NCI-H2227 (cell line): ENCODE measurements at regions not wholly inside any gene's neighbourhood (a gene's known extent, or its start where the extent isn't known, plus 50 kb on each side); places are given as distances from the start of the nearest gene placed in this dataset.
"Not testable (repeated sequence)": the region's sequence is repeated elsewhere in the genome, so short reads cannot be mapped to it uniquely, and the experiment has no call there.

ENCODE experiments used
- DNase-seq: peaks from one replicate; lab custom pipeline; 2025; ENCODE audit not compliant: unreplicated experiment; lab: John Stamatoyannopoulos, UW

DNA sequence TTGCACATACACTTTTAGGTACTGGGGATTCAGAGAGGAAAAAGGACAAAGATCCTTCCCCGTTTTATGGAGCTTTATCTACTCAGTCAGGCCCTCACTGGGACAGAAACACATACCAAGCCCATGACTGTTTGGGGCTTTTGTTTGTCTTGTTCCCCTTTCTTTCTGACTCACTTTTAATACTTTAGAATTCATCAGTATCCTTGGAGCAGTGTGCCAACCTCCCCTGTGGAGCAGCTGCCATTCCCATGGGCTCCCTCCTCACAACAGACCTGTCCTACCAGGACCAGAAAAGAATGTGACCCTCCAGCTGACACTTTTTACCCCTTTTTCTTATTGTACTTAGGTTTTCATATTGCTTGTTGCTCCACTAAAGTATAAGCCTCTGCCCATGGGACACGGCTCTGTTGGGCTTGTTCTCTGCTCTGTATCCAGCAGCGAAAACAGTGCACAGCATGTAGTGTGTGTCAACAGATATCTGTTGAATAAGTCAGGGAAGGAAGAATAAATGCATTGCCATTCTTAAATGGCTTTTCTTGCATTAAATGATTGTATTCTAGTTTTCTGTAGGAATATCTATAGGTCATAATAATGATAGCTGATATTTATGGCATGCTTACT lies 431.1 kb downstream of the EFNB2 start:
- DNase-seq = no peak

DNA sequence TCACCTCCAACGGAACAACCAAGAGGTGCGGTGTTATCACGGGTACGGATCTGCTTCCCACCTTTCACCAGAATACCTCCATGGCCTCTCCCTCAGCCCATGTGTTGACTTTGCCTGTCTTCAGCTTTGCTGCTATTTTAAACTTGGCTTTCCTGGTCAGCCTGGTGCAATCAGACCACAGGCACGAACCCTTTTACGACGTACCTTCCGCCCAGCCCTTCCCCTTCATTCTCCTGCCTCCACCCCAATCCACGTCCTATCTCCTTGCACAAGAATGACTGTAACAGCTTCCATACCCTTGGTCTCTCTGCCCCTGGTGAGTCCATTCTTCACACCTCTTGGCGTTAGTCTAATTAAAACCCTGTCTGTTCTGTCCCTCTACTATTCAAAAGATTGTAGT lies 431.7 kb downstream of the EFNB2 start:
- DNase-seq = no peak

- no peak for DNase-seq
These were observed 432.7 kb downstream of the EFNB2 start for GRCh38 chr13:106102786-106103185.

DNA sequence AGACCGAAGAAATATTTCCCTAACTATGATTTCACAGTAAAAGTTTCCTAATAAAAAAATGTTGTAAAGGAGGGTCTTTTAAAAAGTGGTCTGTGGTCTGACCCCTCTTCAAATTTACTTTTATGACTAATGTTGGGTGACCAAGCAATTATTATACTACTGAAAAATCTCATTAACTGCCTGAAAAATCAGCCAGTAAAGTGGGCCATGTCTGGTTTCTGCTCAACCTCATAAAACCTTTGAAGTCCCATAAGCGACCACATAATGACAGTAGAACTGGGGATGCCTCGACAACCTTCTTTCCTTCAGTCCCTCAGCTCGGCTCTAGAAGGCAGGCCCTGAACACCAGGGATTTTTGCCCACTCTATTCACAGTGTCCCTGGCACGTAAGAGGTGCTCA lies 434.3 kb downstream of the EFNB2 start:
- no peak for DNase-seq

DNA sequence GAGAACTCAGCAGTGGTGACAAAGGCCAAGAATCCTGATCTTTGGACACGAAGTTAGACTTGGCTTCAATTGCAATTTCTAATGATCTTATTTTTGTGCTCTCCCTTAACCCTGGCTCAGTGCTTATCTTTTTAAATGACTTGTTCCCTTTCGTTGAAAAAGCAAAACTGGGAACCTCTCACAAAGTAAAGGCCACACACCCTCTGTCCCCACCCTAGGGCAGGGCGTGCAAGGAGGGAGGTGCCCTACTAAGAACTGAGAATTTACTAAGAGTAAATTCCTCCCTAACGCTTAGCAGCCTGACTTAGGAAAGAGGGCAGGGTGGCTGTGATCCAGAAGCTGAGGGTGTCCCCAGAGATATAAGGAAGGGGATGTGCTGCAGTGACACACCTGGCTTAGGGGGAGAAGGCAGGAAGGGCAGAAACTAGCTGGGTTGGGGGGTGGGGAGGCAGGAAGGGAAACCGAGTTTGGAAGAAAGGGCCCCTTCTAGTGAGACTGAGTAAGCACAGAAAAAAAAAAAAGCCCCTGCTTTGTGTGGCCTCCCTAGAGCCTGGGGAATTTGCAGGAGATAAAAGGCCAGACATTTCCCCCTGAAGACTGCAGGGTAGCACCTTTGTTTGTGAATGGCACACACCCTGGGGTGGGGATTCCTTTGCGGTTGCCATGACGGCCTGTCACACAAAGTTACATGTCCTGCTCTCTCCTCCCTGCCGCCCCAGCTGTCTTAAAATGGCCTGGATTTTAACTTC lies 435.1 kb downstream of the EFNB2 start:
- no peak for DNase-seq

GRCh38 chr13:106099765-106100164 lies 435.7 kb downstream of the EFNB2 start:
- no peak for DNase-seq

DNA sequence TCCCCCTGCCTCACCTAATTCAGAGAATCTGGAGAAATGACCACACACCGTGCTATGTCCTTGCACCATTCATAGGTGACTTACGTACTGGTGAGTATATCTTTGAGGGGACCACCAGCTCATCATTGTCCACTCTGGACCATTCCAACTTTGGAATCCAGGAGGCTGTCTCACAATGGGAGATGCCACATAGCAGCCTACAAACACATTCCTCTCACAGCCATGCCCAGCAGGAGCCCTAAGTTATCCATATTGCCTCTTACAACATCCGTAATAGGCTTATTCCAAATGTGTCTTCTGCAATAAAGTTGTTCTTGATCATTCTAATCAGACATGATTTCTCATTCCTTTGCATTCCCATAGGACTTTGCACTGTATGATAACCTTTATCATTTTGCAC lies 436.7 kb downstream of the EFNB2 start:
- DNase-seq = no peak

DNA sequence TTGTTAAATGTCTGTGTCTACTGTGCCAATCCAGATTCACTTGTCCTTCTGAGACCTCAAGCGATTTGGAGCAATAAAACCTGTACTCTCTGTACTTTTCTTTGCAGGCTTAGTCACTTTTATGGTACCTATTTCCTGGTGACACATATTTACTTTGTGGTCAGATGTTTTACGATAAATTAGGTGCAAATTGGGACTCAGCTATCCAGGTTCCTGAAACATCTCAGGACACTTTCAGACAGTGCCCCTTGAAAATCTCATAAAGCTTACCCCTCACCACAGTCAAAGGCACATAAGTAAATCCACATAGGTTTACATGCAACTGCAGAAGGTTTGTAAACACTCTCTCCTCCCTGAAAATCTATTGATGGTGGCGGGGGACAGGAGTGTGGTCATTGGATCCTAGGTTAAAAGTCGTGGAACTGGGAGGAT lies 438.8 kb downstream of the EFNB2 start:
- DNase-seq = no peak

DNA sequence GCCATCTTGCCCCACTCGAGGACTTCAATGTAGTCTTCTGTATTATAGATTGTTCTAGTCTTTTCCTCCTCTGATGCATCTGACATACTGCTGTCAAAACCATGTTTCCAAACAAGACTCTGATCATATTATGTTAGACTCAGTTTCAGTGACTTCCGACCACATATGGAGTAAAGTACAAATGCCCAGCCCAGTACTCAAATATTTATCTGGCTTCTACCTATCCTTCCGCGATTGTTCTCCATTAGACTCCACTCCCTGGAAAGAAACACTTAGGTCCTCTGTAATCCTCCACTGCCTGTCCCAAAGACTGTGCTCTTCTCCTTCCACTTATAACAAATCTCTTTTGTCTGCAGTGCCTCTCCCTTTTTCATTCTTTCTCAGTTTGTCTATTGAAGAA lies 439.5 kb downstream of the EFNB2 start:
- no peak for DNase-seq

DNA sequence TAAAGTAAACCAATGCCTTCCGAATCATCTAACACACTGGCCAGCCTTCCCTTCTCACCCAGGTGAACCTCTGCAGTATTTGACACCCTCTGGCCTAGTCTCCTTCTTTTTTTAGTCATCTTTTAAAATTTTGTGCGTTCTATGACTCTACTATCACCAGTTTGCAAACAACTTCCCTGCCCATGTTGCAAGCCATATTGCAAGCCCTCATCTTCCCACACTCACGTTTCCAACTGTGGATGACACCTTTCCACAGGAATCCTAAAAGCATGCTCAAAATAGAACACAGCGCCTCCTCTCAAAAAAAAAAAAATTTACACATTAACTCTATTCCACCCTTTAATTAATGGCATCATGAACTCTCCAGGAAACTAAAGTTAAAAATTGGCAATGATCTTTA lies 440.1 kb downstream of the EFNB2 start:
- no peak for DNase-seq

GRCh38 chr13:106090001-106090400 lies 445.5 kb downstream of the EFNB2 start:
- no peak for DNase-seq

GRCh38 chr13:106089261-106089980 lies 446.0 kb downstream of the EFNB2 start:
- no peak for DNase-seq

- DNase-seq = no peak
These were observed 447.4 kb downstream of the EFNB2 start for GRCh38 chr13:106088085-106088484.

GRCh38 chr13:106087201-106087600 lies 448.3 kb downstream of the EFNB2 start:
- no peak for DNase-seq

DNA sequence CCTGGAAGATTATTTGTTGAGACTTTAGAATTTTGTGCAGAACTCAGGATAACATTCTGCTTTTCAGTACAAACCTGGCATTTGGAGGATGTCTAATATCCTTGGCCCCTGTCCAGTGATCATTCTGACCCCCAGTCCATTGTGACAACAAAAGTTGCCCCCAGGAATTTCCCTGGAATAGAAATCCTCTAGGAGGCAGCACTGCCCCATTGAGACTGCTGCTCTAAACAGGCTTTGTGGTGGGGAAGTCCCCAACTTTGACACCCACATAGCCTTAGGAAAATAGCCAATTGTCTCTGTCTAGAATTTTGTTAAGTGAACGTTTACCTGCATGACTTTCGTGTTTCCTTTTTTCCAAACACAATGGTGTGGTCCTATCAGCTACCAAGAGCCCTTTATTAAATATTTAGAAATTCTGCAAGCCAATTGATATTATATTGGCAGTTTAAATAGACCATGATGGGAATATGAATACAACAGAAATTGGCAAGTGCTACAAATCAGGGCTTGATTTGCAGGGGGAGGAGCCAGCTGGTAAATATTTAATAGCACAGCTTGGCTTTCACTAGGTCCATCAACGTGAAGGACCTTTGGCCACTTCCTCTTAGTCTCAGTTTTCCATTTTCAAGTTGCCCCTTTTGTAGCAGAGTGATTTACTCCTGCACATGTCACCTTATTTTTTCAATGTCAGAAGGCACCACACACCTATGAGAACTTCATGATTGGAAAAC lies 451.7 kb downstream of the EFNB2 start:
- no peak for DNase-seq

DNA sequence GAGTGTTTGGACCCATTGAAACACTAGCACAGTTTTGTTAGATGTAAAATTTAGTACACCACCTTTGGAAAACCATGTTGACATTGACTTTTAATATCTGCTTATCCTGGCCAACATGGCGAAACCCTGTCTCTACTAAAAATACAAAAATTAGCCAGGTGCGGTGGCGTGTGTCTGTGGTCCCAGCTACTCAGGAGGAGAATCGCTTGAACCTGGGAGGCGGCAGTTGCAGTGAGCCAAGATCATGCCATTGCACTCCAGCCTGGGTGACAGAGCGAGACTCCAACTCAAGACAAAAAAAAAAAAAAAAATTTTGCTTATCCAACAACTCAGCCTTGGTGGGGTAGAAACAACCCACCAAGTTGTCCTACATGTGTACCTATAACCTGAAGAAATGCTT lies 454.2 kb downstream of the EFNB2 start:
- DNase-seq = not testable (repeated sequence)

- DNase-seq = no peak
These were observed 457.3 kb downstream of the EFNB2 start for GRCh38 chr13:106078191-106078590.

GRCh38 chr13:106077017-106077416 lies 458.4 kb downstream of the EFNB2 start:
- DNase-seq = no peak

DNA sequence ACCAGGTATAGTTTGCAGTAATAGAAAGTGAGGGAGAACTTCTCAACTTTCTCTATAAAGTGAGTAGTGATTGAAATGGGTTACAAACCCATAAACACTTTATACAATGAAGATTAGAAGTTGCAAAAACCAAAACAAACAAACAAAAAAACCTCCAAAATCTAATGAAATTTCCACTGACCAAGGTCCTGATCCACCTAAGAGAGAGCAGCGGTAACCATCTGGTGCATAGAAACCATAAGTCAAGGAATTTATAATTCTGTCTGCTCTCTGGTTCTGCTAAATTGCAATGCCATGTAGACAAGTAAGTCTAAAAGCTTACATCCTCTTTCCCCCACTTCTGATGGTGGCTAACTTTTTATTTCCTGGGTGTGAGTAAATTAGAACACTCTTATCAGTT lies 463.4 kb downstream of the EFNB2 start:
- DNase-seq = no peak

- DNase-seq = no peak
These were observed 471.7 kb downstream of the EFNB2 start for GRCh38 chr13:106063591-106064313.

DNA sequence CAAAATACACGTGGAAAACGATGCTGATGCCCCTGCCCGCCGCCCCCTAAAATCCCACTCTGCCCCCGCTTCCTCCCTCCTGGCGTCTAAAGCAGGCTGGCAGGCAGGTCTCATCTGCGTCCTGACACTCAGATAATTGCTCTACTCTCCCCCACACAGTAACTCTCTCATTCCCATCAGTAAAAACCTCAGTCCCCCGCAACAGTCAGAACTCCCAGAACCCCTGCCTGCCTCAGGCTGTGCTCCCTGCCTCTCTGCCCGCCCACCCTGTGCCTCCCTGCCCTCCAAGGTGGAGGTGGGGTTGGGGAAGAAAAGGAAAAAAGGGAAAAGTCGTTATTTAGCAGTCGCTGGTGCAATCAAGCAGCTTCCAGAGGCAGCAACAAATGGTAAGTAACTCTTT lies 473.7 kb downstream of the EFNB2 start:
- no peak for DNase-seq
